LoVo (cell line): ENCODE measurements at regions not wholly inside any gene's neighbourhood (a gene's known extent, or its start where the extent isn't known, plus 50 kb on each side); places are given as distances from the start of the nearest gene placed in this dataset.
"Not testable (repeated sequence)": the region's sequence is repeated elsewhere in the genome, so short reads cannot be mapped to it uniquely, and the experiment has no call there.

Source experiments
- DNase-seq: peaks from one replicate; pipeline ENCODE4 v3.0.0-alpha.2; 2016; ENCODE audit warnings: low spot score

GRCh38 chr14:106766145-106766544 is 1239.8 kb downstream of the TMEM121 start:
- DNase-seq = no peak

DNA sequence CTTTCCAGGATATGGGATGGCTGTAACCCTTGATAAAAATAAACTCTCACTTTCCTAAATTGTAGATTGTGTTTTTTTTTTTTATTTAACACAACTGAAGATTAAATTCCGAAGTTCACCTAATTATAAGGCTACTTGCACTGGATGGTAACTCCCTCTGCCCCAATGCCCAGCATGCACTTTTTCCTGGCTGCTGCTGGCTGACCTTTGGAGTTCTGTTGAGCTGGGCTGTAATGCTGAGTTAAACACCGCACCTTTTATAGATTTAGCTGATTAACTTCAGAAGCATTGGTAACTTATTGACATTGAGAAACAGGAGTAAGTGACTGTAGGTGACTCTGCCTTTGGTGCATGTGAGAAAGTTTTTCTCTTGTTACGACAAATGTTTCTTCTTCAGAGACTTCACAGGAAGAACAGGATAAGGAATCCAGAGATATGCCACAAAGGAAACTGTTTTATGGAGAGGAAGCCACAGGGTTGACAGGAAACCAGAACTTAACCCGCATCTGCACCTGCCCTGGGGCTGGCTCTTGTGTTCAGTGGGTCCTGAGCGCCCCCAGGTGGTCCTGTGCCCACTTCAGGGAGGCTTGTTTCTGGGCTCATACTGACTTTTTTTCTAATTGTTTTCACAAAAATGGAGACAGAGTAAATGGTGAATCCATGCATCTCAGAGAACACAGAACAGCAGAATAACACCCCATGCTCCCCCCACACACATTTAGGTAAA is 1240.3 kb downstream of the TMEM121 start:
- not testable (repeated sequence) for DNase-seq

DNA sequence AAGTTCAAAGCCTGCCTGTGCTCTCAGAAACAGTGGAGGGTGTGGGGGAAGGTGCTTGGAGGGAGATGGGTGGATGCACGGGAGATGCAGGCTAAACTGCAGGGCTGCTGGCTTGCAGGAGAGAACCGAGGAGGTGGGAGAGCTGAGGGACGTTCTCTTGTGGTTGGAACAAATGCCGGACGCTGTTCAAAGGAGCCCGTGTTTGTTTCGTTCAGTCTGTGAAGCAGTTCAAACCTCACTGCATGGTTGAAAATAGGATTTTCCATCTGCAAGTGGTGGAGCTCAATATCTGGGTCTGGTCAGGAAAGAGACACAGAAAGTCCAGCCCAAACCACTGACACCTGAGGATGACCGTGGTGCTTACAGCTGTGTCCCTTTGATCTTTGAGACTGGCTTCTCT is 1241.8 kb downstream of the TMEM121 start:
- not testable (repeated sequence) for DNase-seq

- not testable (repeated sequence) for DNase-seq
These were observed 1242.8 kb downstream of the TMEM121 start for GRCh38 chr14:106768972-106769700.

DNA sequence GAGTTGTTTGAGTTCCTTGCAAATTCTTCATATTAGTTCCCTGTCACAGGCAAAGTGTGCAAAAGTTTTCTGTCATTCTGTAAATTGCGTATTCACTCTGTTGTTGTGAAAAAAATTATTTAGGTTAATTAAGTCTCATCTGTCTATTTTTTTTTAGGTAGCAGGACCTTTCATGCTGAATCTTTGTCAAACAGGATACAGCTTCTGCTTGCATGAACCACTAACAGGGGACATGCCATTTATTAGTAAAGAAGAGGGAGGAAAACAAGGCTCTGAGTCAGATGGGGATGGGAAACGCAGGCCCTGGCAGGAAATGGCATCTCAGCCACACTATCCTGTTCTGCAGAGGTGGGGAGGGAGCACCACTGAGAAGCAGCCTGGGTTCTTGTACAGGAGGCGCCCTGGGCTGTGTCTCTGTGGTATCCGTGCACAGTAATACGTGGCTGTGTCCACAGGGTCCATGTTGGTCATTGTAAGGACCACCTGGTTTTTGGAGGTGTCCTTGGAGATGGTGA is 1243.8 kb downstream of the TMEM121 start:
- not testable (repeated sequence) for DNase-seq

DNA sequence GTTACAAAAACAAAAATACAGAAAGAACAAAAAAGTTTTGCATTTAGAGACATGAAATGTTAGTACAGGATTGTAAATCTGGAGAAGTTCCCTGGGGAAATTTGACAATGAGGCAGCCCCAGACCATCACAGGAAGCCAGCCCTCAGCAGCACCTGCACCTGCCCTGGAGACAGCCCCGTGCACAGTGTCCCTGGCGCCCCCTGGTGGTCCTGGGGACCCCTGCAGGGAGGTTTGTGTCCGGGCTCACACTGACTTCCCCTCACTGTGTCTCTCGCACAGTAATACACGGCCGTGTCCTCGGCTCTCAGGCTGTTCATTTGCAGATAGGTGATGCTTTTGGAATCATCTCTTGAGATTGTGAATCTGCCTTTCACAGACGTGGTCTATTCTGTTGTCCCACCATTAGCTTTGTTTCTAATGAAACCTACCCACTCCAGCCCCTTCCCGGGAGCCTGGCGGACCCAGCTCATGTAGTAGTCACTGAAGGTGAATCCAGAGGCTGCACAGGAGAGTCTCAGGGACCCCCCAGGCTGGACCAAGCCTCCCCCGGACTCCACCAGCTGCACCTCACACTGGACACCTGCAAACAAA is 1248.6 kb downstream of the TMEM121 start:
- DNase-seq = not testable (repeated sequence)

- no peak for DNase-seq
These were observed 1250.1 kb downstream of the TMEM121 start for GRCh38 chr14:106776395-106776983.

- DNase-seq = no peak
These were observed 1252.6 kb downstream of the TMEM121 start for GRCh38 chr14:106778986-106779385.

GRCh38 chr14:106786697-106787096 is 1260.3 kb downstream of the TMEM121 start:
- no peak for DNase-seq

- no peak for DNase-seq
These were observed 1261.2 kb downstream of the TMEM121 start for GRCh38 chr14:106787626-106788025.

DNA sequence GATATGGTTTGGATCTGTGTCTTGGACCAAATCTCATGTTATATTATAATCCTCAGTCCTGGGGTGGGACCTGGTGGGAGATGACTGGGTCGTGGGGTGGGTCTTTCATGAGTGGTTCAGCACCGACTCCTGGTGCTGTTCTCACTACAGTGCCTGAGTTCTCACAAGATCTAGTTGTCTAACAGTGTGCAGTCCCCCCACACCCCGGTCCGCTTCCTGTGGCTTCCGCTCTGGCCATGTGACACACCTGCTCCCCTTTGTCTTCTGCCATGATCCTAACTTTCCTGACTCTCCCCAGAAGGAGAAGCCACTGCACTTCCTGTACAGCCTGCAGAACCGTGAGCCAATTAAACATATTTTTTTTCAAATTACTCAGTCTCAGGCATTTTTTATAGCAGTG is 1262.2 kb downstream of the TMEM121 start:
- no peak for DNase-seq

GRCh38 chr14:106789318-106789717 is 1262.9 kb downstream of the TMEM121 start:
- DNase-seq = no peak

DNA sequence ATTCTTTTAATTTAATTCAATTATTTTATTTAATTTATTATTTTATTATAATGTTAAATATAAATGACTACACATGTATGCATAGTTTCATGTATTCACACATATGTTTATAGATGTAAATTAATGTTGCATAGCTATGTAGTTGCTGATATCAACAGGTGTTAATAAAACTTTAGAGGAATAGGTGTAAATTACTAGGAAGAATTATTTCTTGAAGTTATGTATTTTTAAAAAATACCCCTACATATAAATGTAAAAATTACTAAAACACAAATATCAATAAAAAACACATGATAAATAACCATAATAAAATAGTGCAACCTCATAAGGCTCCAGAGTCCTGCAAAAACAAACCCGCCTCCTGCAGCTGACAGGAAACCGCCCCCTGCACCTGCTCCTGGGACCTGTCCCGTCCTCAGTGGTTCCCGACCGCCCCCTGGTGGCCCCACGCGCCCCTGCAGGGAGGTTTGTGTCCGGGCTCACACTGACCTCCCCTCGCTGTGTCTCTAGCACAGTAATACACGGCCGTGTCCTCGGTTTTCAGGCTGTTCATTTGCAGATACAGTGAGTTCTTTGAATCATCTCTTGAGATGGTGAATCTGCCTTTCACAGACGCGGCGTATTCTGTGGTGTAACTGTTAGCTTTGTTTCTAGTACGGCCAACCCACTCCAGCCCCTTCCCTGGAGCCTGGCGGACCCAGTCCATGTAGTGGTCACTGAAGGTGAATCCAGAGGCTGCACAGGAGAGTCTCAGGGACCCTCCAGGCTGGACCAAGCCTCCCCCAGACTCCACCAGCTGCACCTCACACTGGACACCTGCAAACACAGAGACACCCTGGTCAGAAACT is 1264.0 kb downstream of the TMEM121 start:
- peak; percentile 49 for DNase-seq

DNA sequence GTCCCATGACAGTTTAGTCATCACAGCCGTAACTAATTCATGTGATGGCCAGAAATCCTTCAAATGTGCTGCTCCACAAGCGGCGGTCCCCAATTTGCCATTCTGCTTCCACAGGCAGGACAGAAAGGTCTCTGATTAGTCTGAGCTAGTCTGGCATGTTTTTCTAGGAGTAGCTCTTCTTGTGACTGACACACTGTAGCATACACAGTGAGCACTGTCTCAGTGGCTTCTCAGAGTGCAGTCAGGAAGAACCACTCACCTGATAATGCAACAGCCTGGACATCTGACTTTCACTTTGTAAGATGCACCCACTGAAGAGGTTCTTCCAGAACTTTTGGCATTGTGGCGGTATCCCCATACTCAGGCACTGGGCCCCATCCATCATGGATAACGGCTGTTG is 1266.2 kb downstream of the TMEM121 start:
- DNase-seq = no peak

DNA sequence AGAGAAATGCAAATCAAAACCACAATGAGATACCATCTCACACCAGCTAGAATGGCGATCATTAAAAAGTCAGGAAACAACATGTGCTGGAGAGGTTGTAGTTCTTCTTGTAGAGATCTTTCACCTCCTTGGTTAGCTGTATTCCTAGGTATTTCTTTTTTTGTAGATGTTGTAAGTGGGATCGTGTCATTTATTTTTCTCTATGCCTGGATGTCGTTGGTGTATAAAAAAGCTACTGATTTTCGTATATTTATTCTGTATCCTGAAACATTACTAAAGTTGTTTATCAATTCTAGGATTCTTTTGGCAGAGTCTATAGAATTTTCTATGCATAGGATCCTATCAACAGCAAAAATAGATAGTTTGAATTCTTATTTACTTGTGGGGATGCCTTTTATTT is 1271.8 kb downstream of the TMEM121 start:
- DNase-seq = not testable (repeated sequence)

DNA sequence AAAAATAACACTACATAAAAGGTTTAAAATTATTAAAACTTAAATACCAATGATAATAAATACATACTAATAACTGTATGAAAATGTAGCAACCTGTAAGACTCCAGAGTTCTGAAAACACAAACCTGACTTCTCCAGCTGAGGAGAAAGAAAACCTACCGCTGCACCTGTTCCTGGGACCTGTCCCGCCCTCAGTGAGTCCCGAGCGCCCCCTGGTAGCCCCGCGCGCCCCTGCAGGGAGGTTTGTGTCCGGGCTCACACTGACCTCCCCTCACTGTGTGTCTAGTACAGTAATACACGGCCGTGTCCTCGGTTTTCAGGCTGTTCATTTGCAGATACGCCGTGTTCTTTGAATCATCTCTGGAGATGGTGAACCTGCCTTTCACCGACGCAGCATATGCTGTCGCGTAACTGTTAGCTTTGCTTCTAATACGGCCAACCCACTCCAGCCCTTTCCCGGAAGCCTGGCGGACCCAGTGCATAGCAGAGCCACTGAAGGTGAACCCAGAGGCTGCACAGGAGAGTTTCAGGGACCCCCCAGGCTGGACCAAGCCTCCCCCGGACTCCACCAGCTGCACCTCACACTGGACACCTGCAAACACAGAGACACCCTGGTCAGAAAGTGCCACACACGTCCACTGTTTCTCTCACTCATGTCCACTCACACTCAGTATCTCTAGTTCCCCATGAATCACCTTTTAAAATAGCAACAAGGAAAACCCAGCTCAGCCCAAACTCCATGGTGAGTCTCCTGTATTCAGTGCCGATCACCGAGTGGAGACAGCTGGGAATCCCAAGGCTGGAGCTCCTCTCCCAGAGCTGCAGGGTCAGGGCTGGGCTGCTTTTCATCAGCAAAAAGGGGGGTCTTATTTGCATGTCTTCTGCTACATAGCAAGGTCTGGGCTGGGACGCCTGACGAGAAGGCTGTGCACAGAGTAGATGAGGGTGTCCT is 1276.3 kb downstream of the TMEM121 start:
- DNase-seq = peak; percentile 47

GRCh38 chr14:106803379-106803778 is 1277.0 kb downstream of the TMEM121 start:
- DNase-seq = no peak

- no peak for DNase-seq
These were observed 1281.1 kb downstream of the TMEM121 start for GRCh38 chr14:106807493-106807892.

DNA sequence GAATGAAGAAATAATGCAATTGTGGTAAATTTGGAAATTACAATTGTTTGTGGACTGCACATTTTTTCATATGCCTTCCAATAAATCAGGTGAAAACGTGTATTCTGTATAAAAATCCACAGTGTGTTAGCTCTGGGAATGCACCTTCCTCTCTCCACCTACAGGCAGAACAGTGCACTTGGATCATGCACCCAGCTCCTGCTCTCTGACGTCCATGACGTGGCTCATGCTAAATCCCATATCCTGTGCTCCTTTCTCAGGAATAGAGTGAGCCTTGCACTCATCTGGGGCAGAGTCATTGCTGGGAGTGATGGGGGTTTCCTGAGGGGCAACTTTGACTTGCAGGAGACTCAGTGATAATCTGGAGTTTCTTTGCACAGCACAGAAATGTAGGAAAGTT is 1282.1 kb downstream of the TMEM121 start:
- DNase-seq = no peak

- DNase-seq = no peak
These were observed 1282.5 kb downstream of the TMEM121 start for GRCh38 chr14:106808907-106809306.
